Natural killer cell (primary cell): ENCODE measurements at regions not wholly inside any gene's neighbourhood (a gene's known extent, or its start where the extent isn't known, plus 50 kb on each side); places are given as distances from the start of the nearest gene placed in this dataset.

Source experiments
- ATAC-seq, 3 donors: fragments of 150-1000 bp in 2 of 3; fragments of 200-7000 bp in 1 of 3; cut with Tn5 transposase; 1 replicate in 1 of 3; 2 replicates in 2 of 3; pipeline ENCODE4 v1.10.0; 2021; ENCODE audit warnings: mild to moderate bottlenecking in 2 of 3, moderate library complexity in 2 of 3
- DNase-seq, 2 donors: peaks; one replicate each; pipeline versions ENCODE4 v3.0.0 to v3.0.0-alpha.2; 2013 to 2021; ENCODE audit warnings: mixed read lengths in 1 of 2
- H3K27ac ChIP-seq: one replicate; pipeline ENCODE4 v1.5.1; 2013; ENCODE audit warnings: mild to moderate bottlenecking, low read length
- H3K27me3 ChIP-seq: one replicate; pipeline ENCODE4 v1.6.1; 2013; ENCODE audit warnings: low read length; ENCODE audit not compliant: control insufficient read depth, insufficient read depth
- H3K36me3 ChIP-seq: one replicate; pipeline ENCODE4 v1.6.1; 2013; ENCODE audit warnings: low read length; ENCODE audit not compliant: control insufficient read depth, insufficient read depth
- H3K4me1 ChIP-seq: one replicate; pipeline ENCODE4 v1.6.1; 2013; ENCODE audit warnings: low read length; ENCODE audit not compliant: control insufficient read depth, insufficient read depth
- H3K4me3 ChIP-seq: one replicate; pipeline ENCODE4 v1.5.1; 2013; ENCODE audit warnings: low read length
- H3K9me3 ChIP-seq: one replicate; pipeline ENCODE4 v1.6.1; 2013; ENCODE audit warnings: low read length; ENCODE audit not compliant: control insufficient read depth, insufficient read depth
- H3K27ac Mint-ChIP-seq, 2 donors: one replicate each; pipeline ENCODE4 v1.8.0; 2022; ENCODE audit warnings: mild to moderate bottlenecking in 2 of 2, mixed read lengths in 2 of 2, moderate library complexity in 1 of 2
- H3K27me3 Mint-ChIP-seq, 2 donors: one replicate each; pipeline ENCODE4 v1.8.0; 2022; ENCODE audit warnings: low read depth in 2 of 2, mixed read lengths in 2 of 2
- H3K36me3 Mint-ChIP-seq: one replicate; pipeline ENCODE4 v1.8.0; 2022; ENCODE audit warnings: mixed read lengths
- H3K4me1 Mint-ChIP-seq, 2 donors: one replicate each; pipeline ENCODE4 v1.8.0; 2022; ENCODE audit warnings: mixed read lengths in 2 of 2
- H3K4me3 Mint-ChIP-seq: one replicate; pipeline ENCODE4 v1.8.0; 2022; ENCODE audit warnings: mild to moderate bottlenecking, moderate library complexity, mixed read lengths
- H3K9me3 Mint-ChIP-seq, 2 donors: one replicate each; pipeline ENCODE4 v1.8.0; 2022; ENCODE audit warnings: mixed read lengths in 2 of 2
- CTCF ChIP-seq: fragments of 200-600 bp; IDR thresholded peaks from one replicate; pipeline ENCODE4 v1.8.0; 2022; ENCODE audit warnings: antibody characterized with exemption
- WGBS: methylation state at CpG from one replicate; pipeline ENCODE4 v1.1.7; 2013; ENCODE audit warnings: missing lambda C conversion rate; ENCODE audit not compliant: insufficient coverage; 5-methylcytosine and 5-hydroxymethylcytosine counted together
- intact Hi-C: fragments of 100-400 bp; cut with micrococcal nuclease; formaldehyde crosslinking; loops from one replicate; pipeline ENCODE4 v1.14.2; 2022

GRCh38 chr1:5478156-5478695, 514.0 kb downstream of the NPHP4 start:
- Mint-ChIP-seq H3K36me3 (no peaks in the 10 kb centered on the region), H3K27ac (no peak overlapping the region), H3K9me3 (no peaks in the 10 kb centered on the region), H3K4me1 (peaks cover 0 to 4% of the 10 kb centered on the region in 2 donors), H3K27me3 (peaks cover 0 to 8% of the 10 kb centered on the region in 2 donors), H3K4me3 (no peak overlapping the region)
- intact Hi-C loops, result no loop called here
- ATAC-seq (no peak), DNase-seq (no peak)
- no peaks in the 10 kb centered on the region for H3K27me3 ChIP-seq
- H3K4me1 ChIP-seq, result no peaks in the 10 kb centered on the region
- 74% methylated on average over 5 of the region's 6 CpGs for WGBS
- TF ChIP-seq CTCF, result no peak
- no peaks in the 10 kb centered on the region for H3K9me3 ChIP-seq
- no peak overlapping the region for H3K27ac ChIP-seq
- H3K4me3 ChIP-seq, result no peak overlapping the region
- H3K36me3 ChIP-seq, result no peaks in the 10 kb centered on the region

- no peaks in the 10 kb centered on the region for H3K4me1 ChIP-seq
- 89% methylated on average over 11 of the region's 11 CpGs for WGBS
- H3K9me3 ChIP-seq, result no peaks in the 10 kb centered on the region
- H3K4me3 Mint-ChIP-seq, result no peak overlapping the region
- DNase-seq, result no peak
- H3K36me3 ChIP-seq, result no peaks in the 10 kb centered on the region
- no peaks in the 10 kb centered on the region for H3K9me3 Mint-ChIP-seq
- H3K27ac Mint-ChIP-seq, result no peak overlapping the region
- peaks cover 0 to 8% of the 10 kb centered on the region in 2 donors for H3K27me3 Mint-ChIP-seq
- intact Hi-C loops, result no loop called here
- H3K27ac ChIP-seq, result no peak overlapping the region
- no peaks in the 10 kb centered on the region for H3K36me3 Mint-ChIP-seq
- no peaks in the 10 kb centered on the region for H3K27me3 ChIP-seq
- peaks cover 0 to 4% of the 10 kb centered on the region in 2 donors for H3K4me1 Mint-ChIP-seq
- H3K4me3 ChIP-seq, result no peak overlapping the region
- ATAC-seq, result no peak
- TF ChIP-seq CTCF, result no peak
Observed at GRCh38 chr1:5477716-5478115, 514.5 kb downstream of the NPHP4 start.

- intact Hi-C loops, result no loop called here
- no peaks in the 10 kb centered on the region for H3K9me3 Mint-ChIP-seq
- H3K27ac ChIP-seq, result no peak overlapping the region
Observed at GRCh38 chr1:5475572-5475971, 516.7 kb downstream of the NPHP4 start.

More at GRCh38 chr1:5475572-5475971, 516.7 kb downstream of the NPHP4 start:
- DNase-seq, result no peak
- Histone ChIP-seq H3K9me3 (no peaks in the 10 kb centered on the region), H3K4me3 (no peak overlapping the region), H3K4me1 (no peaks in the 10 kb centered on the region), H3K27me3 (no peaks in the 10 kb centered on the region), H3K36me3 (no peaks in the 10 kb centered on the region)
- TF ChIP-seq CTCF, result no peak
- Mint-ChIP-seq H3K27ac (no peak overlapping the region), H3K36me3 (no peaks in the 10 kb centered on the region), H3K4me1 (no peaks in the 10 kb centered on the region), H3K4me3 (no peak overlapping the region), H3K27me3 (peaks cover 4 to 9% of the 10 kb centered on the region in 2 donors)
- ATAC-seq, result no peak
- WGBS, result 86% methylated on average over 4 of the region's 5 CpGs
